Gastroesophageal sphincter (tissue), 4 donors: ENCODE measurements at regions not wholly inside any gene's neighbourhood (a gene's known extent, or its start where the extent isn't known, plus 50 kb on each side); places are given as distances from the start of the nearest gene placed in this dataset.

ENCODE experiments used
- ATAC-seq: fragments of 150-250 bp; one replicate; pipeline ENCODE4 v1.9.1; 2016; ENCODE audit warnings: mild to moderate bottlenecking, moderate library complexity
- H3K27ac ChIP-seq, 4 donors: fragments of 200-600 bp; sonication (generic) in 3 of 4; 1 replicate in 3 of 4; 2 replicates in 1 of 4; pipeline ENCODE4 v1.5.1; 2016 to 2019
- H3K27me3 ChIP-seq: fragments of 200-600 bp; sonication (generic); one replicate; pipeline ENCODE4 v1.5.1; 2019
- H3K36me3 ChIP-seq, 2 donors: fragments of 200-600 bp; sonication (generic); one replicate each; pipeline ENCODE4 v1.5.1; 2019; ENCODE audit warnings: control low read depth in 1 of 2
- H3K4me1 ChIP-seq, 3 donors: fragments of 200-600 bp; sonication (generic); 1 replicate in 2 of 3; 2 replicates in 1 of 3; pipeline ENCODE4 v1.5.1; 2016 to 2019; ENCODE audit warnings: control low read depth in 2 of 3
- H3K4me3 ChIP-seq, 2 donors: fragments of 200-600 bp; sonication (generic); one replicate each; pipeline ENCODE4 v1.5.1; 2019; ENCODE audit warnings: mild to moderate bottlenecking in 1 of 2, moderate library complexity in 1 of 2
- H3K9me3 ChIP-seq, 3 donors: fragments of 200-600 bp; sonication (generic); one replicate each; pipeline ENCODE4 v1.5.1; 2017 to 2019; ENCODE audit warnings: control low read depth in 2 of 3
- EP300 ChIP-seq: sonication (generic); formaldehyde crosslinking; IDR thresholded peaks from one replicate; pipeline ENCODE4 v1.6.1; 2017; ENCODE audit warnings: antibody characterized with exemption, mild to moderate bottlenecking
- POLR2A ChIP-seq, 2 donors: fragments of 450-650 bp; IDR thresholded peaks; one replicate each; pipeline ENCODE4 v1.6.1; 2017; ENCODE audit warnings: antibody characterized with exemption in 2 of 2, mild to moderate bottlenecking in 2 of 2, moderate library complexity in 1 of 2
- POLR2AphosphoS5 ChIP-seq: sonication (generic); formaldehyde crosslinking; IDR thresholded peaks from one replicate; pipeline ENCODE4 v1.6.1; 2017; ENCODE audit warnings: antibody characterized with exemption
- WGBS, 2 donors: methylation state at CpG; one replicate each; pipeline ENCODE4 v1.1.5; 2018; ENCODE audit warnings: low coverage in 1 of 2; 5-methylcytosine and 5-hydroxymethylcytosine counted together
- TF ChIP-seq, protein P1 (sequence below), 4 experiments: fragments of 200-600 bp in 2 of 4; fragments of 450-650 bp in 2 of 4; sonication (generic) in 1 of 4; IDR thresholded peaks; one replicate each; pipeline ENCODE4 v1.5.1; 2017 to 2019; ENCODE audit warnings: antibody characterized with exemption in 4 of 4, mild to moderate bottlenecking in 2 of 4, moderate library complexity in 2 of 4

DNA sequence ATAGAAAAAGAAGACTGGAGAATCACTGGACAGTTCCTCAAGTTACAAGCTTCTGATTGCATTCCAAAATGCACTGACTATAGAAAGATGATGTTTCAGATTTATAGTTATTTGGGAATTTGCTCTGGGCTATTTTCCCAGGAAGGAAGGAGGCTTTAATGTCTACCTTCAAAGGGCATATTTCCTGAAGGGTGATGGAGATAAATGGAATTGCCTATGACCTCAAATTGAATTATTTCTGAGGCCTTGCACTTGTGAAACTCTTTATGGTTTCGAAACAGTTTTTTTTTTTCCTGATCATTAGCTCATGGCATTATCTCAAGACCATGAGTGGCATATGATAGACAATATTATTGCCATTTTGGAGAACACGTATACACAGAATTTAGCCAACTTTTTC, 333.9 kb downstream of the METTL15 start:
- Histone ChIP-seq H3K27me3 (no peaks in the 10 kb centered on the region), H3K9me3 (no peaks in the 10 kb centered on the region), H3K4me1 (peaks cover 0 to 6% (median 0%) of the 10 kb centered on the region in 3 donors), H3K4me3 (no peak overlapping the region), H3K27ac (no peak overlapping the region), H3K36me3 (no peaks in the 10 kb centered on the region)
- 89 to 91% methylated on average over 1 to 2 of the region's 2 CpGs for WGBS, 2 donors
- ATAC-seq = no peak
- TF ChIP-seq POLR2AphosphoS5 (no peak), EP300 (no peak), POLR2A (IDR thresholded peaks at IDR 0.05) (no peak)
- TF ChIP-seq, protein P1, sequence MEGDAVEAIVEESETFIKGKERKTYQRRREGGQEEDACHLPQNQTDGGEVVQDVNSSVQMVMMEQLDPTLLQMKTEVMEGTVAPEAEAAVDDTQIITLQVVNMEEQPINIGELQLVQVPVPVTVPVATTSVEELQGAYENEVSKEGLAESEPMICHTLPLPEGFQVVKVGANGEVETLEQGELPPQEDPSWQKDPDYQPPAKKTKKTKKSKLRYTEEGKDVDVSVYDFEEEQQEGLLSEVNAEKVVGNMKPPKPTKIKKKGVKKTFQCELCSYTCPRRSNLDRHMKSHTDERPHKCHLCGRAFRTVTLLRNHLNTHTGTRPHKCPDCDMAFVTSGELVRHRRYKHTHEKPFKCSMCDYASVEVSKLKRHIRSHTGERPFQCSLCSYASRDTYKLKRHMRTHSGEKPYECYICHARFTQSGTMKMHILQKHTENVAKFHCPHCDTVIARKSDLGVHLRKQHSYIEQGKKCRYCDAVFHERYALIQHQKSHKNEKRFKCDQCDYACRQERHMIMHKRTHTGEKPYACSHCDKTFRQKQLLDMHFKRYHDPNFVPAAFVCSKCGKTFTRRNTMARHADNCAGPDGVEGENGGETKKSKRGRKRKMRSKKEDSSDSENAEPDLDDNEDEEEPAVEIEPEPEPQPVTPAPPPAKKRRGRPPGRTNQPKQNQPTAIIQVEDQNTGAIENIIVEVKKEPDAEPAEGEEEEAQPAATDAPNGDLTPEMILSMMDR (IDR thresholded peaks at IDR 0.05) = no peak

DNA sequence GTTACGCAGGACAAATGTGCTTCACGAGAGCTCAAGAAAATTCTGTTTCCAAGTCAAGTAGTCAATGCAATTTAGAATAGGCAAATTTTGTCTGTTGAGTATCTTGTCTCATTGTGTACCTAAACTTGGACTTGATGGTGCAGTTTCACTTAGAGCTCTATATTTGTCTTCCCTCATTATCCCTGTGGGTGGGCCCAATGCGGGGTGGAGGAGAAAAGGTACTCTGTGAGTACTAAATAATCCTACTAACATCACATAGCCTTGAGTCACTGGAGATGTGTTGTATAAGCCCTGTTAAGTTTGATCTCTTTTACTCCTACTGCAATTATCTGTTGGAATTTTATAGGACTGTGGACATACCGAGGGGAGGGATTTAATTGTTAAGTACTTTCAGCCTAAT, 331.2 kb downstream of the METTL15 start:
- TF ChIP-seq EP300 = no peak
- no peak for TF ChIP-seq POLR2A (IDR thresholded peaks at IDR 0.05)
- TF ChIP-seq, protein P1 (IDR thresholded peaks at IDR 0.05) = no peak
- TF ChIP-seq POLR2AphosphoS5 = no peak
- no peak for ATAC-seq
- no peak overlapping the region for H3K4me3 ChIP-seq
- H3K36me3 ChIP-seq = no peaks in the 10 kb centered on the region
- H3K27me3 ChIP-seq = no peaks in the 10 kb centered on the region
- no peak overlapping the region for H3K27ac ChIP-seq
- no peaks in the 10 kb centered on the region for H3K9me3 ChIP-seq
- H3K4me1 ChIP-seq = peaks cover 0 to 6% (median 0%) of the 10 kb centered on the region in 3 donors
- WGBS, 2 donors = 17 to 72% methylated on average over 1 to 4 of the region's 4 CpGs

DNA sequence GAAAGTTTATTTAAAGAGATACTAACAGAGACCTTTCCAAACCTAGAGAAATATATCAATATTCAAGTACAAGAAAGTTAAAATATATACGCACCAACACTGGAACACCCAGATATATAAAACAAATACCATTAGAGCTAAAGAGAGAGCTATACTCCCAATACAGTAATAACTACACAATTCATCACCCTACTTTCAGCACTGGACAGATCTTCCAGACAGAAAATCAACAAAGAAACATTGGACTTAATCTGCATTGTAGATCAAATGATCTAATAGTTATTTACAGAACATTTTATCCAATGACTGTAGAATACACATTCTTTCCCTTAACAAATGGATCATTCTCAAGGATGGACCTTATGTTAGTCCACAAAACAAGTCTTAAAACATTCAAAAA, 311.9 kb downstream of the METTL15 start:
- Histone ChIP-seq H3K9me3 (no peaks in the 10 kb centered on the region), H3K4me3 (no peak overlapping the region), H3K4me1 (no peaks in the 10 kb centered on the region), H3K27ac (no peak overlapping the region), H3K36me3 (no peaks in the 10 kb centered on the region), H3K27me3 (no peaks in the 10 kb centered on the region)
- TF ChIP-seq EP300 (no peak), POLR2AphosphoS5 (no peak), POLR2A (IDR thresholded peaks at IDR 0.05) (no peak)
- TF ChIP-seq, protein P1 (IDR thresholded peaks at IDR 0.05) = no peak
- WGBS, 2 donors = 87 to 100% methylated on average over 1 of the region's 1 CpG
- ATAC-seq = no peak

DNA sequence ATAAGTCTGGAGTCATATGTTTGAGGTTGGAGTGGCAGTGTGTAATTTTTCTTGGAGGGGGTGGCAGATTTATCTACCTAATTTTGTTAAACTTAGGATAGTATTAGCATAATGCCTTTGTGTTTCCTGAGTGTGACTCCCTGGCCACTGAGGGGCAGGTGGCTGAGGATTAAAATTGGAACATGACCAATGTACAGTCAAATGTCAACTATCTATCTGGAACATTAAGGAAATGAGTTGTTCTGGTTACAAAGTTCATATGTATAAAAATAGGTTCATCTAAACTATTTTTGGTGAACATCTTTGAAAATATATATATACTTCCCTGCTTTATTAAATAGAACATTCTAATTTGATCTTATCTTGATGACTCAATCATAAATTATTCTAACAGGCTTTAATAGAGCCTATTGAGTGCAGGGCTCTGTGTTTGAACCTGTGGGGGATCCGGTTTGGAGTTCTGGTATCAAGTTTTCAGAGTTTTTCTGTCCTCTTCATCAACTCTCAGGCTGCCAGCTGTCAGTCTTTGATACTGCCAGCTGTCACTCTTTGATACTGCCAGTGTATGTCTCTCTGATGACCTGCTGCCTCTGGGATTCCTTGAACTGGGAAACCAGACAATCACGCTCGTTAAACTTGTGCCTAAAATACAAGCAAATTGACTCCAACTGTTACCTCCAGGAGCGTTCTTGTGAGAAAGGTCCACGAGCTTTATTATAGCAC, 309.6 kb downstream of the METTL15 start:
- ATAC-seq = no peak
- no peak for TF ChIP-seq EP300
- no peak for TF ChIP-seq POLR2AphosphoS5
- TF ChIP-seq, protein P1 (IDR thresholded peaks at IDR 0.05) = no peak
- TF ChIP-seq POLR2A (IDR thresholded peaks at IDR 0.05) = no peak
- WGBS, 2 donors = 75 to 85% methylated on average over 4 to 5 of the region's 5 CpGs

DNA sequence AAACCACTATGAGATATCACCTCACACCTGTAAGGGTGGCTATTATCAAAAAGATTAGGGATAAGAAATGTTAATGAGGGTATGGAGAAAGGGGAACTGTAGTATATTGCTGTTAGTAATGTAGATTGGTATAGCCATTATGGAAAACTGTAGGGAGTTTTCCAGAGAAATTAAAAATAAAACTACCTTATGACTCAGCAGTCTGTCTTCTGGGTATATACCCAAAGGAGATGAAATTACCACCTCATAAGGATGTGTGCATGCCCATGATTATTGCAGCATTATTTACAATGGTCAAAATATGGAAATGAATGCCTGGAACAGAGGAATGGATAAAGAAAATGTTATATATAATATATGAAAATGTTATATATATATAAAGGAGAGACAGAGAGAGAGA, 303.8 kb downstream of the METTL15 start:
- no peaks in the 10 kb centered on the region for H3K36me3 ChIP-seq
- no peak for ATAC-seq
- H3K27me3 ChIP-seq = no peaks in the 10 kb centered on the region
- H3K4me1 ChIP-seq = no peaks in the 10 kb centered on the region
- H3K4me3 ChIP-seq = no peak overlapping the region
- no peak overlapping the region for H3K27ac ChIP-seq
- no peaks in the 10 kb centered on the region for H3K9me3 ChIP-seq
- no peak for TF ChIP-seq EP300
- TF ChIP-seq, protein P1 (IDR thresholded peaks at IDR 0.05) = no peak
- TF ChIP-seq POLR2AphosphoS5 = no peak
- no peak for TF ChIP-seq POLR2A (IDR thresholded peaks at IDR 0.05)

More for the DNA sequence above, 309.6 kb downstream of the METTL15 start:
- Histone ChIP-seq H3K27ac (no peak overlapping the region), H3K9me3 (no peaks in the 10 kb centered on the region), H3K4me3 (no peak overlapping the region), H3K4me1 (no peaks in the 10 kb centered on the region), H3K36me3 (no peaks in the 10 kb centered on the region), H3K27me3 (no peaks in the 10 kb centered on the region)
